Fibroblast of gingiva (primary cell): ENCODE measurements at regions not wholly inside any gene's neighbourhood (a gene's known extent, or its start where the extent isn't known, plus 50 kb on each side); places are given as distances from the start of the nearest gene placed in this dataset.
"Not testable (repeated sequence)": the region's sequence is repeated elsewhere in the genome, so short reads cannot be mapped to it uniquely, and the experiment has no call there.

ENCODE experiments used
- DNase-seq: peaks from one replicate; pipeline ENCODE4 v3.0.0-alpha.2; 2011; ENCODE audit warnings: low read depth

DNA sequence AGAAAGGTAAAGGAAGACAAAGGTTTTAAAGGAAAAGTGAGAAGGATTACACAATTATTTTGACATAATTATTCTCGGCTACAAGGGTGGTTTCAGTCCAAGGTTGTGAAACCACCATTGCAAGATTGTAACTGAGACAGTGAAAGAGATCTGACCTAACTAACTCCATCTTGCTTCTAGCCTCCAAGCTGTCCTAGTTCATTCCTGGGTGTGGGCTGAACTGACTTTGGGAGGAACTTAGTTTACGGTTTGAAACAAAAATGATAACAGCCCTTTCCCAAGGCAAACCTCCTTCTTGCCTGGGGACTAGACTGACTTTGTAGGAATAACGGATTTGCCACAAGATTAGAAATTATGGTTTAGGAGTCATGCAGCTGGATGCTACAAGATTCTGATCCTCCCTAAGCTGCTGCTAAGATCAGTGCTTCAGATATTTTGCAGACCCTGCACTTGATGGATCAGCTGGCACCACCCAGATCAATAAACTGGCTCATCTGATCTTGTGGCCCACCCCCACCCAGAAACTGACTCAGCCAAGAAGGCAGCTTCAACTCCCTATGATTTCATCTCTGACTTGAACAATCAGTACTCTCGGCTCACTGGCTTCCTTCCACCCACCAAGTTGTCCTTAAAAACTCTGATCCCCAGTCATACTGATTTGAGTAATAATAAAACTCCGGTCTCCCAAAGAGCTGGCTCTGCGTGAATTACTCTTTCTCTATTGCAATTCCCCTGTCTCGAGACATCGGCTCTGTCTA, 57.7 kb upstream of the AADACL2 start:
- peak; percentile 14 for DNase-seq

DNA sequence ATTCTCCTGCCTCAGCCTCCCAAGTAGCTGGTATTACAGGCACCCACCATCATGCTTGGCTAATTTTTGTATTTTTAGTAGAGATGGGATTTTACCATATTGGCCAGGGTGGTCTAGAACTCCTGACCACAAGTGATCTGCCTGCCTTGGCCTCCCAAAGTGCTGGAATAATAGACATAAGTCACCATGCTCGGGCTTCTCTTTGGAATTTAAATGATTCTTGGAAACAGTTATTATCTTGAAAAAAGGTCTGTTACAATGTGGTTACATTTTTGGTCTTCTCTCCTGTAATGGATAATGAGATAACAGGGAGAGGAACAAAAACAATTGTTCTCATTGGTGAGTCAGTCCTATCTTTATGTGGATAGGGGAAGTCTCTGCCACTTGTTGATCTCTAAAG, 59.8 kb upstream of the AADACL2 start:
- no peak for DNase-seq

DNA sequence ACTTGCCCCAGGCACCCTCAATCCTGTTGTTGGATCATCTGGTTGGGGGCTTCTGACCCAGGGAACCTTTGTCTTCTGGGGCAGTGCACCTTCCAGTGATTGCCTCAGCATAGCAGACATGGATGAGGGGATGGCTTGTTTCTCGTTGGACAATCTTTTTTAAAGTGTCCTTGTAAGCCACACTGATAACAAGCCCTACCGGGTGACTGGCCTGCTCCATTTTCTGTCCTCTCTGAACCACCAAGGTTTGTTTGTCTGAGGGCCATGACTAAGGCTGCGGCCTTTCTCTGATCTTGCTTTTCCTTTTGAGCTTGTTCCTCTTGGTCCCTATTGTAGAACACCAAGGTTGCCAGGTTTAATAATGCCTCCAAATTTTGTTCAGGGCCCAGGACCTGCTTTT, 66.0 kb upstream of the AADACL2 start:
- not testable (repeated sequence) for DNase-seq

DNA sequence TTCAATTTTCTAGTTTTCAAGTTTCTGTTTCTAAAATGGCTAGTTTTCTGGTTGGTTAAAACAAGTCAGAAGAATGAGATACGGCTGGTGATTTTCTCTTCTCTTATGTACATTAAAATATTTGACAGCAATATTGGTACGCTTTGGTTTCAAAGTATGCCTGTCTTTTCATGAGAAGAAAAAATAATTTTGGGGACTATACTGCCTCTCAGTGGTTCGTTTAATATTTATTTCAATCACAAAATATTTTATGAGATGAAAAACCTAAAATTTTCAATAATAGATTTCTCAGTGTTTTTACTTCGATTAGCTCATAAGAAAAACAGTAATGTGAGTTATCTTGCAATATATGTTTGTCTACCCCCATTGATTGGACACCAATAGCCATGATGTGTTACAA, 72.8 kb upstream of the AADACL2 start:
- peak; percentile 14 for DNase-seq

DNA sequence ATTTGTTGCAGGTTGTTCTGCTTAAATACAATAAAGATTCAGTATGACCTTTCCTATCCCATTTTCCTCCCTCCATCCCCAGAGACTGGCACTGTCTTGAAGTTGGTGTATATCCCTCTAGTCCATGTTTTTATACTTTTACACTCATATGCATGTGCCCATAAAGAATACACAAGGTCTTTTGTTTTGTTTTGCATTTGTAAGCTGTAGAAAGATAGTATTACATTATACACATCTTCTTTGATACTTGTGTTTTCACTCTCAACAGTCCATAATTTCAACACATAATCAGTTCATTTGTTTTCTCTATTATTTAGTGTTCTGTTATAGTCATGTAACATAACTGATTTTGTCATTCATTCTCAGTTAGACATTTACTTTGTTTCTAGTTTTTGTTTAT, 88.7 kb upstream of the AADACL2 start:
- no peak for DNase-seq

DNA sequence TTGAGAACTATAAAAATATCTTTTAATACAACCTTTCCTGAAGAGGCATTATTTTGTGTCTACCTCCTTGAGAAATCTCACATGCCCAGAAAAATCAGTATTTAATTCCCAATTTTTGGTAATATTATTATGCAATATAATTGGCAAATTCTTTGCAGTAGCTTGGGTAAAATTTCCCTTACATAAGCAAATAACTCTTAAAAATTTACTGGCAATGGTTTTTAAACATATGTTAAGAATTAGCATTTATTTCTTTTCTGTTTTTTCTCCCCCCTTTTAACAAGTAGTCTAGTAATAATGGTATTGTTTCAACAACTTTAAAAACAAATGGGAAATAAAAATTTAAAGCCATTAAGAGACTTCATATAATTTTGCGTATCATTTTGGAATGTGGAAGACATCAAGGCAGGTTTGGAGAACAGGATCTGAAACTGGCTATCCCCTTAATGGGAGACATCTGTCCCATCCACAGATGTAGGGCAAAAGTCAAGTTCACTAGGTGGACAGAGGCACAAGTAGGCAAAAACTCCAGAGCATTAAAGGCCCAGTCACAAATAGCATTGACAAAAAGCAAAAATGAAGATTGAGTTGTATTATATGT, 89.6 kb upstream of the AADACL2 start:
- DNase-seq = peak; percentile 40

DNA sequence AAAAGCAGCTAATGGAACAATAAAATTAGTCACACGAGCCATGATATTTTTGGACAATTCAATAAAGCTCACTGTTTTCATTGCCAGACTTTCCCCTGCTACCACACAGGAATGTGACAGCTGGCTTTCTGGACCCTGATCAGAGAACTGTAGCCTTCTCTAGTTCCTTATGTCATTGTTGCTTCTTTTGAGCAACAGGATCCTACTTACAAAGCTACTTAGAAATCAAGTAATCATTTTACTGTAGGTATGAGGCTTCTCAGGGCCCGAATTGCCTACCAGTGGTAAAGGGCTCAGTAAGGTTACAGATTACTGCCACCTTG, 94.3 kb upstream of the AADACL2 start:
- DNase-seq = no peak

DNA sequence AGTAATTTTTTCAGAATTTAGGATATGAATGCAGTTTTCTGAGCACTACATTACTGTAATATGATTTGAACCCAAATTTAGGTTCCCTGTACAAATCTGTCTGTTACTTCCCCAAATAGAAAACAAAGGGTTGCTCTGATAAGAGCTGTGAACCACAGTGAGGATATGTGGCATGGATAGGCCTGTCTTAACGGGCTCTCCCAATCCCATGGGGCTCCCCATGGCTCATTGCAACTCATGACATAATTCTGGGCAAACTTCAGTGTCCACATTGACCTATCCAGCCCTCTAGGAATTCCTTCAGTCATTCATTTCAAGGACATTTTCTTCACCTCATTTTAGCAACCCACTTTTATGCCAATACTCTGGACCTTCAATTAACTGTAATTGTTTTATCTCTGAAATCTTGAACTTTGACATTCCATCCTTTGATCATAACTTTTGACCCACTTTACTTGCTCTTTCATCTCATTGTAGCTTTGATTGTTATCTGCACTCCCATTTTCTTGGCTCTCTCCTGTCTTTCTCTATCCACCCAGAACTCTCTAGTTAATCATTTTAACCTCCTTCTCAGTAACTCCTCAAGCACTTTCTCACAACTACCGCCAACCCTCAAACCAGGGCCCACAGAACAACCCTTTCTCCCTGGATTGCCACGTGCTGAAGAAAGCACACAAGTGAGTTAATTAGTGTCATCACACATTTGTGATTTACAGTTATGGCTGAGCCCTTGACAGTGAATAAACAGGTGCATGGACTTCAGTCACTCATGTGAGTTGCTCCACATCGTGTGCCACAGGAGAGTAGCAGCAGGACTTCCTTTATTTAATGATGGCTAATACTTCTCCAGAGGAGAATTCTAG, 94.9 kb upstream of the AADACL2 start:
- no peak for DNase-seq

DNA sequence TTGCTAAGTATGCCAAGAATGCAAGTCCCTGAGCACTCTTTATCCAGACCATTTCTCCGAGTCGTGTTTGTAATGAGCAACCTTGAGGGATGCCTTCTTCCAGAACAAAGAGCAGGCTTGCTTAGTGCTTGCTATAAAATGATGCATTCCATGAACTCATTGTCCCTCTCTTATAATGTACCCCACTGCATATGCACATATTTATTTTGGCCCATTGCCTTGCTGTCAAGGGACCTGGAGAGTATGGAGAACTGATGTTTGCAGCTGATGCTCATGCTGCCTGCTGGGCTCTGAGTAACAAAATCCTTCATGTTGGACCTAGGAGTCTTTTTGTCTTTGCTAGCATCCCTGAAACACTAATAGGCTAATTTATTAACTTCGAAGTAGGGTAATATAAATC, 97.8 kb upstream of the AADACL2 start:
- no peak for DNase-seq

DNA sequence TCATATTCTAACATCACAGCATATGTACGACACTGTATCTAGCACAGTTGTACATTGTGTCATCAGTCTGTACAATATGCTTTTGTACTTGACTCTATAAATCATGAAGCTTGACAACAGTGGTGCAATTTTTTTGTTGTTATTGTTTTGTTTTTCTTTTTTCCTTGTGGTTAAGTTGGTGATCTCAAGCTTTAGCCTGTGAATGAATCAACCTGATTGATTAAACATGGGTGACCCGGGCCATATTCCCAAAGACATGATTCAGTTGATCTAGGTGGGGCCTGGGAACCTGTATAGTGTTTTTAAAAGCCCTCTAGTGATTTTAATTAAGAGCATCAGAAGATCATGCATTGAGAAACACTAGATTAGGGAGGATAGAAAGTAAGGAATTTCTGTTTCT, 101.8 kb upstream of the AADACL2 start:
- DNase-seq = no peak

DNA sequence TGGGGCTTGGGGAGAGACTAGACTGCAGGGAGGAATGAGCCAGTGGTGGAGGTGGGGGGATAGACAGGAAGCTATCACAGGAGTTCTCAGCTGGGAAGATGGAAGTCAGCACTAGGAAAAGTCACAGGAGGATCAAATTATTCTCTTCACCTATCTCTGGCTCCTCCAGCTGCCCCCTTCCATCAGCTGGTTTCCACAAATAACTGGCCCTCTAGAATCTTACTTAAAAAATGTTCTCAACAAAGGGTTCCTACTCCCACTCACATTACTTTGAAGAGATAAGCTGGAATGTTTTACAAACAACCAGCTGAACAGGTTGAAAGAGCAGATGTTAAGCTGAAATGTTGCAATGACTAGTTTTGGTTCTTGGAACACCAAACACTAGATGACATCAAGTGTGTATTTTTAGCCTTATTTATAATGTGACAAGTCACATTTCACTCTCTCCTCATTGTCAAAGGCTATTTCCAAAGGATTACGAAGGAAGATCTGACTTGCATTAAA, 102.7 kb upstream of the AADACL2 start:
- DNase-seq = peak; percentile 54

DNA sequence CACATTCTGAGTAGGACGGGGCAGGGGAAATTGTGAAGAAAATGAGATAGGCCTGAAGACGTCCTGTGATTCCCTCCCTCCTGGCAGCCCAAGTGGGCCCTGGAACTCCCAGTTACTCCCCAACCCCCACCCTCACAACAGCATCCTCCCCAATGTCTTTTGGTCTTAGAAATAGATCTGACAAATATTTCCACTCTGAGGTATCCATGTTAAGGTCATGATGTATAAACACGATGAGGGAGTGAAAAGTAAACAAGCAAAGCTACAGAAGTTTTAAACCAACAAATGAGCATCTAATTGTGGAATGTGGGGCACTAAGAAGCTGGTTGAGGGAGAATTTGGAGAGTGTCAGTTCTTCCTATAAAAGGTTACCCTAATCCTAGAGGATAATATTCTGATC, 103.7 kb upstream of the AADACL2 start:
- peak; percentile 8 for DNase-seq

DNA sequence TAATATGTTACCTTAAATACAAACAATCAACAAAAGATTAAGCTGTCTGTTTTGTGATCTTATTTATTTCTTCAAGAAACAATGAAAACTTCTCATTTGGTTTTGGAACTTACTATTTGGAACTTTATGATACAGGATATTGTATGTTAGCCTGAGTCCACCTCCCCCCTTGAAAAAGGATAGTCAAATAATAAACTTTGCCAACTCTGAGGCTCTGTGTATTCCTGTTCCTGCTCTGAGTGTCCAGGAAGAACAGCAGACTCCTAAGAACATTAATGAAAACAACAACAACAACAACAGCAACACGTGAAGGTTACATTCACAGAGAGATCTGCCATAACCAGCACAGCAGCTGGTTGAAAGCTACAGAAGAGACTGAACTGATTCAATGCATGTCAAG, 108.1 kb upstream of the AADACL2 start:
- DNase-seq = no peak

DNA sequence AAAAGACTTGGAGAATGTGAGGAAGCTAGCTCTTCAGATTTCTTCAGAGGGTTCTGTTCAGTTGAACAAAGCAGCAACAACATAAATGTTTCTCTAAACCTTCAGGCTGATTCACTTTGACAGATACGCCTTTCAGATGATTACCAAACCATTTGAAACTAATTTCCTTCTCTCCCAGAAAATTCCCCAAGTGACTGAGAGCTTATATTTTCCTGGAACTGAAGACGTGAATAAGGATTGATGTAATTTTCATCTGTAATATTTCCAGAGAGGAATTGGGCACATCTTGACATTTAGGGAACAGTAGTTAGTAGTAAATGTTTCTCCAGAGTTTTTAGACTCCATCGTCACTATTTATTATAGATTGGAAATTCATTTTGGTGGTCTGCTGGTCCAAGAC, 108.6 kb upstream of the AADACL2 start:
- DNase-seq = peak; percentile 73

DNA sequence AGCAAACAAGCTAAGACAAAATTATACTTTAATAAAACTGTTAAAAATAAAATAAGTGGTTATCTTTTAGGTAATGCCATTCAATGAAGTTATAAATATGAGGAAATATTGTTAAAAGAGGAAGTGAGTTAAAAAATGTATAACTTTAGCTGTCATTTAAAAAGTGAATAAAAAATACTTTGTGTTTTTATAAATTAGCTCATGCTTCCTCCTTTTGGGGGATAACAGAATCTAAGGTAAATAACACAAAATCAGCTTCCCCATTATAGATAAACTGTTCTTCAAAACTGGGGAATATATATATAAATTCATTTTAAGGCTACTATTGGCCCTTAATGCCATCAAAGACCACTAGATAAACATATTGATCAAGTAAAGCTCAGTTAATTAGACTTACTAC, 113.7 kb upstream of the AADACL2 start:
- no peak for DNase-seq

DNA sequence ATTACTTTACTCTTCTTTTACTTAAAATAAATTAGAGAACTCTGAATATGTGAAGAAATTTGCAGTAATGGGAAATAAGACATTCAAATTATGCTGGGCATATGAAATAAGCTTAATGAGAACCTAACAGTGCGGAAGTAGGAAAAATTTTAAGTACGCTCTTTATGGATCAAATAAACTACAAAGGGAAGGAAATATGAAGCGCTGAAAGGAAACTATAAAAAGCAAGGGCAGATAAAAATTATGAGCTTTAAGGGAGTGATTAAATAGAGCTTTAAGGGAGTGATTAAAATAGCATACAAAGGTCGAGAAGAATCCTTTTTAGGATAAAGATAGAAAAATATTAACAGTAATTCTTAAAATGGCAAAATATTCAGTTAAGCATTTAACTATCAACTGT, 118.3 kb upstream of the AADACL2 start:
- no peak for DNase-seq

DNA sequence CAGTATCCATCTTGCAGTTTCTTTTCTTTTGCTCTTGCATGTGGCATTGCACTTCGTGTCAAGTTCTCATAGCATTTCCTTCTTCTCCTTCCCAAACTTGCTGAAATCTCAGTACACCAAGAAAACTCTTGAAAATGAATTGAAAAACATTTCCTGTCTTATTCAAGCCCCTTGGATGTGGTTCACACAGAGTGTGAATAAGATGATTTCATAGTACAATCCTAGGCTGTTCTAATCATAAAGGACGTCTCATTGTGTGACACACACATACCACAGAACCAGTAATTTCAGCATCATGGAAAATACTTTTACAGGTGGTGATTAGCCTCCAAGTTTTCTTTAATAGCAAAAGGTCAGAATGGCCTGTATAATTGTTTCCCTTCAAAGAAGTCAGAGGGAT, 121.6 kb upstream of the AADACL2 start:
- DNase-seq = no peak

DNA sequence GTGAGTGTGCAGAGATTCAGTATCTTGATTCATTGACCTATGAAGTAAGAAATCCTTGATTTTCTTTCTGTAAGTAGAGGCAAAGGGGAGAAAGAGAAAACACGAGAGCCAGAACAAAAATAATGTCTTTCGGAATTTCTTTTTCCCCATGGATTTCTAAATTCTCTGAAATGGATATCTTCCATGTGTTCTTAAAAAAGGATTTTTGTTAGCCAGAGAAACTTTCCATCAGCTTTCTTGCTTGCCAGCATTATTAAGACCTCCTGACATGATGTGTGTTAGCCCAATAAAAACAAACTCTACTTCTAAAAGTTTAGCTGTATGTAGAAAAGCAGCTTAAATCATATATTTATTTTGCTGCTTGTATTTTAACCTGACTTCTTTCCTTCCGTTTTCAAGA, 122.3 kb upstream of the AADACL2 start:
- DNase-seq = peak; percentile 12

DNA sequence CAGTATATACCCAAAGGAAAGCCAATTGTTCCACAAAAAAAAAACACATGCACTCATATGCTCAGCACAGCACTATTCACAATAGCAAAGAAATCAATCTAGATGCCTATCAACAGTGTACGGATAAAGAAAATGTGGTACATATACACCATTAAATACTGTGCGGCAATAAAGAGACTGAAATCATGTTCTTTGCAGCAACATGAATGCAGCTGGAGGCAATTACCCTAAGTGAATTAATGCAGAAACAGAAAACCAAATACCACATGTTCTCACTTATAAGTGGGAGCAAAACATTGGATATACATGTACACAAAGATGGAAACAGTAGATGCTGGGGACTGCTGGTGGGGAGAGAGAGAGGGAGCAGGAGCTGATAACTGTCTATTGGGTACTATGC, 124.2 kb upstream of the AADACL2 start:
- DNase-seq = peak; percentile 24

DNA sequence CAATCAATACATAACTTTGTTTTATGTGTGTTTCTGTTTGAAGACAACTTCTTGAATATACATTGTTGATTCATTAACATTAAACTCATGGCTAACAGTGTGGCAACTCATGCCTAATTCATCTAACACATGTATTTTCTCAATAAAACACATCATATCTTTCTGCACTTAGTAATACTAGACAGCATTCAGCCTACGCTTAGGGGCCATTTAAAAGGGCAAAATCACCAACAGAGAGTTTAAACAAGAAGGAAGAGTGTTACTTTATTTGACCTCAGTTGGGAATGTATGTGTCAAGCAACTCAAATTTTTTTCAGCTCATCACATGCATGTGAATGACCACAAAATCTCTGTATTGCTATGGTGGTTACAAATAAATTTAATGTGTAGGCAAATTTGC, 128.8 kb upstream of the AADACL2 start:
- DNase-seq = no peak

DNA sequence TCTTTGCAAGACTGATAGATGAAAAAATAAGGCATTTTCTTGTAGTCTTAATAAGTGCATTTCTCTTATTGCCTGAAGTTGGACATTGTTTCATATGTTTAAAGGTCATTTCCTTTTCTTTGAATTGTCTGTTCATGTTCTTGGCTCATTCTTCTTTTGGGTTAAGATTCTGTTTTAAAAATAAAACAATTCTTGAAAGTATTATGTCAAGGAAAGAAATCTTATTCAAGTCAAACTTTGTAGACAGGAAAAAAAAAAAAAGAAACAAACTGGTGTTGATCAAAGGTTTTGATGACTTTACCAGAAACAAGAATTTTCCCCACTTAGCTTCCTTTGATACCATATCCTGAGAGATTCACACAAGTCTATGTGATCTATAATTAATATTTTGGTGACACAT, 132.9 kb upstream of the AADACL2 start:
- no peak for DNase-seq

DNA sequence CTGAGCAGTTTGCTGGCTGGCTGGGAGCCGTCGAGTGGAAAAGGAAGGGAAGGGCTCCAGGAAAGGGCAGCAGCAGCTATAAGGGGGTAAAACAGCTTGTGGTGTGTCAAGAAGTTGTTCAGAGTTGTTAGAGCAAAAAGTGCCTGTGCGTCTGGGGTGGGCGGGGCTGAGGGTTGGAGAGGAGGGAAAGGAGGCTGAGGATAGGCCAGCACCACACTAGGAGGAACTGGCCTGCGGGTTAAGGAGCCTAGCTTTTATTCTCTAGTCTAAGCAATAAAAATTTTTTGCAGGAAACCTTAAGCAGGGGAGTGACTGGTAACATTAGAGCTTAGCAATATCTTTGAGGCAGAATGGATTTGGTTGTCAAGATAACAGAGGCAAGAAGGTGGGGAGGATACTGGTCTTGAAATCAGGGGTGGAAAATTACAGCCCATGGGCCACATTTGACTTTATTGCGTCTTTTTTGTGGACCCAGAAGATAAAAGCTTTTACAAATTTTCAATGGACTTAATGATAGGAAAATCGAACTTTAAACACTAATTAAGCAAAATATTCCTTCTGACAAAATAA, 134.5 kb upstream of the AADACL2 start:
- DNase-seq = no peak

DNA sequence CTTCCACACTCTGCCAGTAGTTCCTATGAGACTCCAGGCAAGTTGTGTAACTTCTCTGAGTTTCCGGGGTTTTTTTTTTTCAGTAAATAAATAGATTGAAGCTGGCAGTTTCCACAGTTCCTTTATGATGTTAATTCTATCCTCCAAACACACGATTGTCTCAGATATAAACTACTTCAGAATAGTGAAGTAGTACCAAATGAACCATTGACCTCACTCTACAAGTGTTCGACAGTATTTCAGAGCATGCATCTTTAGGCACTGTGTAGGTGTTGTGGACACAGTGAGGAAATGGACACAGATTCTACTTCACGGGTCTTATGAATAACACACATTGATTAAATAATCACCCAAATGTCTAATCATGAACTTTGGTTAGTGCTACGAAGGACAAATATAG, 136.1 kb upstream of the IGSF10 start:
- no peak for DNase-seq
